Cerebellar cortex (tissue), 1 donor: ENCODE measurements at regions not wholly inside any gene's neighbourhood (a gene's known extent, or its start where the extent isn't known, plus 50 kb on each side); places are given as distances from the start of the nearest gene placed in this dataset.
"Not testable (repeated sequence)": the region's sequence is repeated elsewhere in the genome, so short reads cannot be mapped to it uniquely, and the experiment has no call there.

ENCODE experiments used
- DNase-seq: peaks from one replicate; pipeline ENCODE4 v3.0.0-alpha.2; 2015; ENCODE audit warnings: low spot score

DNA sequence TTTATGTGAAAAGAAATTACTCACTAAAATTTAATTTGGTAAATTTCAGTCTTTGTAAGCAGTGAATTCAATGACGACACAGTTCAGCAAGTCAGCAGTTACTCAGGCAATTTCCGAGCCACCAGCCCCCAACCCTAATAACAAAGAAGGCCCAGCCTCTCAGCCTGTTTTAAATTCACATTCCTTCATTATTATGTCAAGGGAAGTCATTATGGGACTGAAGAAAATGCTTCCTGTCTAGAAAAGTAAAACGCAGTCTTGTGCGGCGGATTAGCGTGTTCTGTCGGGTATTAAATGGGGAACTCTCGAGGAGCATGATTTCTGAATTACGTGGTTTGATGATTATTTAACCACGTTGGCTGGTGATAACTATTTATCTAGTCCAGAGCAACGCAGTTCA lies 177.6 kb downstream of the AIPL1 start:
- no peak for DNase-seq

DNA sequence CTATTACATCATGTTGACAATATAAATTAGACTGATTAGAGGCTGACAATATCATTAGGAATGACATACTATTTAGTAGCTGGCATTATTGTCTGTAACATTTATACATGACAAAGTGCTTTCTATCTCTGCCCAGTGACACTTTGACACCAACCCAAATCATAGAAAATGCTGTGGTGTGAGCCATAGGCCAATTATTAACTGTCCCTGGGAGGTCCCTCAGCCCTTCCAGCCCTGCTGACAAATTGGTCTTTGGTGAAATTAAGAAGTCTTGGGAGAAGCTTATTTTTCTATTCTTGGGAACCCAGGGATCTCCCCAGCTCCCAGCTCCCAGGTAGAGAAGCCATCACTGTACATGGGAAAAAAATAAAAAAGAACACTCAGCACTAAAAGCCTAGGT lies 179.6 kb downstream of the AIPL1 start:
- no peak for DNase-seq

DNA sequence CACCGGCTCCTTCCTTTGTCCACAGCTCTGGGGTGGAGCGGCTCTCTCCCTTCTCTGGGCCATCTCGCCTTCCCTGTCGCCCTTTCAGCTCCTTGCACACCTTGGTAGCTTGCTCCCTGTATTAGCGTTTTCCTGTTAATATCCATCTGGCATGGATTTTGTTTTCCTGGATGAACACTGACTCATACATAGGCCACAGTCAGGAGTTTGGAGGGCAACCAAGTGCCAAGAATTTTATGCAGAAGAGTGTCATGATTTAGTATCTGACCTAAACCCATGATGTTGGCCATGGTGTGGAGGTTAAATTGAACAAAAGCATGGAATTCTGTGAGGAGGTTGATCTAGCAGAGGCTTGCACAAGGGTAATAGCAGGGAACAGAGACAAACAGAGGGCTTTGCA lies 180.9 kb downstream of the AIPL1 start:
- DNase-seq: peak; percentile 67

DNA sequence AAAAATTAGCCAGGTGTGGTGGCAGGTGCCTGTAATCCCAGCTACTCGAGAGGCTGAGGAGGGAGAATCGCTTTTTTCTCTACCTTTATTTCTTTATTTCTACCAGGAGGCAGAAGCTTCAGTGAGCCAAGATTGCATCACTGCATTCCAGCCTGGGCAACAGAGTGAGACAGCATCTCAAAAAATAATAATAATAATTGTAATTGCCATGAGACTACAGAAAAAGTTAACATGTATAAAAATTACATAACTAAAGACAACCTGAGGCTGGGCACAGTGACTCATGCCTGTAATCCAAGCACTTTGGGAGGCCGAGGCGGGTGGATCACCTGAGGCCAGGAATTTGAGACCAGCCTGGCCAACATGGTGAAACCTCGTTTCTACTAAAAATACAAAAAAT lies 181.5 kb downstream of the WSCD1 start:
- not testable (repeated sequence) for DNase-seq

DNA sequence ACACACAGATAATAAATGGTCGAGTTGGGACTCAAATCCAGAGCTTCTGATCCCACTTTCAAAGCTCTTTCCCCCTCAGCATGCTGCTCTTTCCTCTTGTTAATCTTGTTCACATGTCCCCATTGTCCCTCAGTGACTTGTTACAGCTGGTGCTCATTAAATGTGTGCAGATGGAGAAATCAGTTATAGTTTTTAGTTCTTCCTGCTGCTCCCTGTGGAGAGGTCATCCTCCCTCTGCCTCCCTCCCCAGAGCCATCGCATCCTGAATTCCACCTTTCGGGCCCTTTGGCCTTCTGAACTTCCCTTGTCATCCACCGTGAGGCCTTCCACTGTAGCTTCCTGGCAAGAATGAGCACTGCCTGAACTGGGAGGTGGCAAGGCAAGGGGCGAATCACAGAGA lies 179.6 kb downstream of the WSCD1 start:
- no peak for DNase-seq

DNA sequence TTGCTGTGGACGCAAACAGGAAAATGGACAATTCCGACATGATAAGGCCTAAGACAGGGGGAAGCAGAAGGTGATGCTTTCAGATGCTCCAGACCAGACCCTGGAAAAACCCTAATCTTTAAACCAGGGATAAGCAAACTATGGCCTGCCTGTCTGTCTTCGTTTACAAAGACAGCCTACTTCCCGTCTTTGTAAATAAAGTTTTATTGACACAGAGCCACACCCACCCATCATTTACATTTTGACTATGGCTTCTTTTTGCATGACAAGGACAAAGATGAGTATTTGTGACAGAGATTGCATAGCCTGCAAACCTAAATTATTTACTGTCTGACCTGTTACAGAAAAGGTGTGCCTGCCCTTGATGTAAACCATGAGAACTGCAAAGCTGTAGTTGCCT lies 177.9 kb downstream of the WSCD1 start:
- DNase-seq: no peak

DNA sequence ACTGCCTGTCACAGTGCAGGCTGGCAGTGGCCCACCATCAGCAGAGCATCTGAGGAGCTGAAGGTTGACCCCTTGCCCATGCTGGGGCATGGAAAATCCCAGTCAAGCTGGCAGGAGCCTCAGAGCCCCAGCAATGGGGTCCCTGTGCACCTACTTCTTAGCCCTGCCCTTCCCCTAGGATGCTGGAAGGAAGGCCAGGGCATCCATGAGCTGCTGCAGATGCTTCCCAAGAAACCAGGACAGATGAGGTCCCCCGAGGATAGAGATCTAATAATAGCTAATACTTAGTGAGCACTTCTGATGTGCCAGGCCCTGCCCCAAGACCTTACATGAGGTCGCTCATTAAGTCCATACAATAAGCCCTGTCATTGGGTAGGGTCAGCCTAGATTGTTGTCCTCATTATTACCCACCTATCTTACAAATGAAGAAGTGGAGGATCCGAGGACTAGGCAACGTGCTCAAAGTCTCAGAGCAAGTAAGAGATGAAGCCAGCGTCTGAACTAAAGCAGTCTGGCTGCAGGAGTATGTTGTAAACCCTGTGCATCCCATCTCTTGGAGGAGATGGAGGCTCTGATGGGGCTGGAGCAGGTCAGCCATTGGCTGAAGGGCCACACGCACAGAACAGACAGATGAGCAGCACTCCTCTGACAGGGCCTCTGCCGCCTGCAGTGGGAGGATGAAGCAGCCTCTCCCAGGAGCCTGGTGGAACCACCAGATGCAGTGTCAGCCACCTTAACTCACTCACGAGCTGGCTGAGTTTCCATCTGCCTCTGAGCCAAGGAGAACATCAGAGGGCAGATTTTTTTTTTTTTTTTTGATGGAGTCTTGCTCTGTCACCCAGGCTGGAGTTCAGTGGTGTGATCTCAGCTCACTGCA lies 175.4 kb downstream of the WSCD1 start:
- DNase-seq: no peak

DNA sequence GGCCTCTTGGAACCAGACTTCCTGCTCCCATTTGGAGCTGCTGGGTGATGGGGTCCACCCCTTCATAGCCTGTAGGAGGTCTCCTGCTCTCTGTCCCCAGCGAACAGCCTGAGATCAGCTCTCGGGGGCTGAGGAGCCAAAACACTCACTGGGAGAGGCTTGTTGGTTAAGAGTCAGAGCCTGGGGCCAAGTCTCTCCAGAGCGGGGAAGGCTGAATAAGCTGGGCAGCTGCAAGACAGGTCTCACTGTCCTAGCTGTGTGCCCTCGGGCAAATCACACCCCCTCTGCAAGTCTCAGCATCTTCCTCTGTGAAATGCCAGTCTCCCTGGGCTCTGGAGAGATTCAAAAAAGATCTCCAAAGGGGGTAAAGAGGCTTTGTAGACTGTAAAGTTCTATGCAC lies 174.6 kb downstream of the WSCD1 start:
- no peak for DNase-seq

DNA sequence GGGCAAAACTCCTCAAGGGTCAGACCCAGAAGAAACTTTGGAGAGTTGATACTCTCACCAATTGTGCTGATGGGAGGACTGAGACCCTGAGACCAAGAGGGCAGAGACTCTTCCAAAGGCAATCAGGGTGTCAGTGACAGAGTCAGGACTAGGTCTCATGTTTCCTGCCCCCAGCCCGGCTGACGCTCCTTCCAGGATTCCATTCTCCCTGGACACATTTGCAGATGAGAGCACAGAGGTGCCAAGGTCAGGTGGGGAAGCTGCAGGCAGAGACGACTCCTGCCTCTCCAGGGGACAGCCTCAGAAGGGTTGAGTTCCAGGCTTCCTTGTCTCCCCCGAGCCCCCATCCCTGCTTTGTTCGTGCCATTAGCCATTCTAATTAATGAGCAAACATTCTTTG lies 174.1 kb downstream of the WSCD1 start:
- DNase-seq: no peak

DNA sequence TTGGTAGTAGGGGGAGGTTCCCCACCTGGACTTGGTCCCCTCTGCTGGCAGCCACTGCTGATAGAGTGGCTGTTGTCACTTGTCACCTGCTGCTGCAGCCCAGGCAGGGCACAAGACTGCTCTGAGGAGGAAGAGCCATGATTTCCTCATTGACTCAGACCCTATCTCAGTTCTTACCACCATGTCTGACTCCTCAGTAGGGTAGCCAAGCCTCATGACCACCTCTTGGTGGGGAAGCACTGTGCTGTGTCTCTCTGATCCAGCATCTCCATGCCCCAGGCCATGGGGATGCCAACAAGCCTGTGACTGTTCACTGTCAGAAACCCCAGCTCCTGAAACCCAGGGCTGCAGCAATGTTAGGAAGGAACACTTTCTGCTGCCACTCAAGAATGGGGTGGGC lies 173.0 kb downstream of the WSCD1 start:
- DNase-seq: no peak

DNA sequence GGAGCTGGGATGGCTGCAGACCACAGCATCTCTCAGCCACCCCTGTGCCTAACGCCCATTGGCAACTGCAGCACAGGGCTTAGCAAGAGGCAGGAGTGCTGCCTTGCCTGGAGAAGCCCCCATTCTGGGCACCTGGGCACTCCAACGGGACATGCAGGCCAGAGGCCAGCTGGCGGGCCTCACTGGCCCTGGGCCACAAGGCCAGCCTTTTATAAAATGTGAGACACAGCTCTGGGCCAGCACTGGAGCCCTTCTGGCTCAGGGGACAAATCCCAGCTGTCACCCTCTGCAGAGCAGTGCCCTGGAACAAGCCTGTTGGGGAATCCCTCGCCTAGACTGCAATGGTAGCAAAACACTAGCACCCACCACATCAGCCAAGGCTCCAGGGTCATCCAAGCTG lies 171.8 kb downstream of the WSCD1 start:
- peak; percentile 15 for DNase-seq

DNA sequence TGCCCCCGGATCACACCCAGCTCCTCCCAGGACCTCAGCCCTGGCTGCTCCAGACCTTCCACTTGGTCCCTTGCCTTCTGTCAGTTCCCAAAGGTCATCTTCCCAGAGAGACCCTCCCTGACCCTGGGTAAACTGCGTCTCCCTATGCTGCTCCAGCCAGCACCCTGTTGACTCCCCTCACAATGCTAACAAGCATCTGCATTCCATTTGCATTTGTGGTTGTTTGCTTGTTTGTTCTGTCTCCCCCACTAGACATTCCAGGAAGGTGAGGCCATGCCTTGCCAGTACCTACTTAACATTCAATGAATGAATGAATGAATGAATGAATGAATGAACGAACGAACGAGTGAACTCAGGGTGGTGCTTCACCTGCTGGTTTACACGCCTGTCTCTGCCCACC lies 171.2 kb downstream of the WSCD1 start:
- DNase-seq: no peak

DNA sequence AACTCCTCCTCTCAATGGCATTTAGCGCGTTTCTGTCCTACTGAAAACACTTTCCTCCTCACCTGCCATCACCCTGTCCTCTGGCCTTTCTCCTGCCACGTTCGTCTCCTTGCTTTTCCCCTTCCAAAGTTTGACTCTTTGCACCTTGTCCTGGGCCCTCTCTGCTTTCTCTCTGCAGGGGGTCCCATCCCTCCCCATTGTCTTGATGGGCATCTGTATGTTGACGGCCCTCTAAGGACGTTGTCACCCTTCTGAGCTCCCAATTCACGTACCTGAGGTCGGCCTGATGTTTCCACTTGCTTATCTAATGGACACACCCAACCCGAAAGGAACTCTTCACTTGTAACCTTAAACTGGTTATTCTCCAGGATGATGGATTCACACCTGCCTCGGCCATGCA lies 170.4 kb downstream of the WSCD1 start:
- DNase-seq: no peak

DNA sequence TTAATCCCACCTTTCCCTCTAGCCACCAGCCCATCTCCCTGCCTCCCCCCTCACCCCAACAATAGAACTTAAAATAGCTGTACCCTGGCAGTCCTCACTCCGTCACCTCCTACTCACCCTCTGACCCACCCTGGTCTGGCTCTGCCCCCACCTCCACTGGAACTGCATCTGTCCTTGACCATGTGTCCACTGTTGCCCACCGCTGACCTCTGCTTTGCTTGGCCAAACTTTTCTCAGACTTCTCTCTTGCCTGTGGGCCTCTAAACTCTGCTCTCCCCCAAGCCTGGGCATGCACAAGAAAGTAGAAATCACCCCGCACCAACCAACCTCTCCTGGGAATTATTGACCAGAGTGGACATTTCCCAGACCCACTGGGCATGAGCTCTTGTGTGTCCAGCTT lies 169.8 kb downstream of the WSCD1 start:
- no peak for DNase-seq

DNA sequence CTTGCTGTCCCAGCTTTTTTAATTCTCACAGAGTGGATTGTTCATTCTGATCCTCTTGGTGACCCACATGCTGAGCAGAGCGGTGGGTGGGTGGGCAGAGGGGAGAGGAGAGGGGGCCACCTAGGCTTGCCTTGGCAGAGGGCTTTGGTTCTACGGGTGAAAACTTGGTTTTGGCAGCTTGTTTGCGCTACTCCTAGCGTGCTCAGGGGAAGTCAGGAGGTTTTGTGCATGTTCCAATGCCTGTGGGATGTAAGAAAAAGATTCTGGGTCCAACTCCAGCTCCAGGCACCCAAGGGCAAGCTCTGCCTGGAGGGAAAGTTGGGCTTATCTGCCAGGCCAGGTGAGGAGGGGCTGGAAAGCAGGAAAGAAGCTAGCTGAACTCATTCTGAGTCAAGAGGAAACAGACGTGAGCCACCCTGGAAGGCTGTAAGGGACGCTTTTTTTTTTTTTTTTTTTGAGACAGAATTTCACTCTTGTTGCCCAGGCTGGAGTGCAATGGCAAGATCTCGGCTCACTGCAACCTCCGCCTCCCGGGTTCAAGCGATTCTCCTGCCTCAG lies 169.1 kb downstream of the WSCD1 start:
- no peak for DNase-seq

DNA sequence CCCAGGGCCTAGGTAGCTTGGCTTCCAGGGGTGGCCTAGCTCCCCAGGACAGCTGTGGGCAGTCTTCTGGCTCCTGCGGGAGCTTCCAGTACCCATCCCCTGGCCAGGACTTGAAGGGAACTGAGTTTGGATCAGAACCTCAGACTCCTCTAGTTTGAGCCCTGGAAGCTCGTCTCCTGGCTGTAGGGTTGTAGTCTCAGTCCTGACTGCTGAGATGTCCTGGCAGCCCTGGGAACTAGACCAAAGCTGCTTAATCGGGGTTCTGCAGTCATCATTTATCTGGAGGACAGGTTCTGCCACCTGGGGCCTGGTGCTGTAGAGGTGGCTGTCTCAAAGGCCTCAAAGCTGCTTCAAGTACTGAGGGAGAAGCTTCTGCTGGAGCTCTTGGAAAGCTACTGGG lies 163.7 kb downstream of the WSCD1 start:
- no peak for DNase-seq

DNA sequence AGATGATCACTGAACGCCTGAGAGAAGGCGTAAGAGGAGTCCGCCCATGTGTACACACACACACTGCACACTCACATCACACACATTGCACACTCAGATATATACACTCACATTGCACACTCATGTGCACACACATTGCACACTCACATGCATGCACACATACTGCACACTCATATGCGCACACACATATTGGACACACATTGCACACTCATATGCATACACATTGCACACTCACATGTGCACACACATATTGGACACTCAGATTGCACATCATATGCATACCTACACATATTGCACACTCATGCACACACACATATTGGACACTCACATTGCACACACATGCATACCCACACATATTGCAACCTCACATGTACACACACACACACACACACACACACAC lies 163.2 kb downstream of the WSCD1 start:
- DNase-seq: no peak

DNA sequence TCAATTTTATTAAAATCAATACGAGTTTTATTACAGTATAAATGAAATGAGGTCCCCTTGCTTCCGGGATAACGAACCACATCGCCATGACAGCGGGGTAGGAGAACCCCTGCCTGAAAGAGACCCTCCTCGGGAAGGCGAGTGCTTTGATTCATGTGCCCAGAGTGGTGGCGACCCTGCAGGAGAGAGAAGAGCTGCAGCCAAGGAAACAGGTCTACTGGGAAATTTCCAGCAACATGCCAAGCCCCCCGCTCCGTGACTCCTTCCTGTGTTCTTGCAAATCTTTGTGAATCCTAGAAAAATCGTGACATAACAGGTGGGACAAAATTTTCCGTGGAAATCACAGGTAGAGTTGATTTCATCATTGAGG lies 162.5 kb downstream of the WSCD1 start:
- DNase-seq: no peak

DNA sequence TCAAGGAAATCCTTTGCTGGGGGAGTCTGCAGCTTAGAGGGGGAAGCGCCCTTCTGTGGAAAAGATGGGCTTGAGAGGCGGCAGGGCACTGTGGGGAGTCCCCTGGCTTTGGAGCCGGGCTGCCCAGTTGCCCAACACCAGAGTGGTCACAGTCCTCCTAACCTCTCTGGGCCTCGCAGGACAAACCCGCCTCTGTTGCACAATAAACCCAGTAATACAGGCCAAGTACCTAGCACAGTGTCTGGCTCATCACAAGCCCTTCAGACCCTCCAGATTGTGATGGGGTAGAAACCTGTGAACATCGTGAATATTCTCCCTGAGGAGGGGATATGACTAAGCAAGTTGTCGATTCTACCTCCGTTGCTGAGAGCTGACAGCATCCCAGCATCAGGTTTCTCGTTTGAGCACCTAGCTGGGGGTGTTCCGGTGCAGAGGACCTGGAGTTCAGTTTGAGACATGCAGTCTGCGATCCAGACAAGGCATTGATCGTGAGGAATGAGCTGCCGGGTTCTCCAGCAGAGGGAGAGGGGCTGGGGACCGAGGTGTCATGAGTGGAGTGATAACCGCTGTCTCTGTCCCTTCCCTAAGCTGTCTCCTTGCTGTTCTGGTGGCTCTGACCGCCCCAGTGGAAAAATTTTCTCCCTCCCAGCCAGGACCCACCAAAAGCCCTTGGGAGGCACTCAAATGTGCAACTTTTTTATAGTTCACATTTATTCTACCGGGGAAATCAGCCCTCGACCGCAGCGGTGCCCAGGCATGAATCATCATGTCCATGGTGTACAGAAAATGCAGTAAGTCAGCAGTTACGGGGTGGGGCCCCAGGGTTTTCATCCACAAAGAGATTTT lies 161.9 kb downstream of the WSCD1 start:
- DNase-seq: no peak

DNA sequence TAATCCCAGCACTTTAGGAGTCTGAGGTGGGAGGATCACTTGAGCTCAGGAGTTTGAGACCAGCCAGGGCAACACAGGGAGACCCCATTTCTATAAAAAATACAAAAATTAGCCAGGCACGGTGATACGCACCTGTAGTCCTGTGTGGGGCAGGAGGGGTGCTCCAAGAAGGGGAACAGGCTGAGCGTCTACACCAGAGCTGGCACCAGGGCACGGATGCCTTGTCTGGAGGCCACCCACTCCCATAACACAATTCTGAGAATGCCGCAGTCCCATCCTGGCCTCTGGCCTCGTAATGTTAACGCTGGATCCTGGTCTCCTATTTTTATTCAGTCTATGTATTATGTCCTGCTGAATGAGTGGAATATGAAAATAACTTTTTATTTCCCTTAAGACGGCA lies 161.3 kb downstream of the WSCD1 start:
- DNase-seq: no peak

DNA sequence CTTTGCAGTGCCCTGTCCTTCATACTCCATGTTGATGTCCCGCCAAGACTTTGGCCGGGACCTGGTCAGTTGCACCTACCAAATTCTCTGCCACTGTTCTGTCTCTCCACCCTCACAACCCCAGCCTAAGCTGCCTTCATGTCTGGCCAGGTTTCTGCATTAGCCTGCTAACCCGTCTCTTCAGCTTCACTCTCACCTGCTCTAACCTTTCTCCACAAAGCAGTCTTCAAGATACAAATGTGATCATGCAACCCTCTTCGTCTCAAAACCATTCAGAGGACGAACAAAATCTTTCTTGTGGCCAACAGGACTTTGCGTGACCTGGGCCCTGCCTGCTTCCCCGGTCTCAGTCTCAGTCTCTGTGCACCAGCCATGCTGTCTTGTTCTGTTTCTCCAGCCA lies 148.2 kb downstream of the WSCD1 start:
- DNase-seq: no peak

DNA sequence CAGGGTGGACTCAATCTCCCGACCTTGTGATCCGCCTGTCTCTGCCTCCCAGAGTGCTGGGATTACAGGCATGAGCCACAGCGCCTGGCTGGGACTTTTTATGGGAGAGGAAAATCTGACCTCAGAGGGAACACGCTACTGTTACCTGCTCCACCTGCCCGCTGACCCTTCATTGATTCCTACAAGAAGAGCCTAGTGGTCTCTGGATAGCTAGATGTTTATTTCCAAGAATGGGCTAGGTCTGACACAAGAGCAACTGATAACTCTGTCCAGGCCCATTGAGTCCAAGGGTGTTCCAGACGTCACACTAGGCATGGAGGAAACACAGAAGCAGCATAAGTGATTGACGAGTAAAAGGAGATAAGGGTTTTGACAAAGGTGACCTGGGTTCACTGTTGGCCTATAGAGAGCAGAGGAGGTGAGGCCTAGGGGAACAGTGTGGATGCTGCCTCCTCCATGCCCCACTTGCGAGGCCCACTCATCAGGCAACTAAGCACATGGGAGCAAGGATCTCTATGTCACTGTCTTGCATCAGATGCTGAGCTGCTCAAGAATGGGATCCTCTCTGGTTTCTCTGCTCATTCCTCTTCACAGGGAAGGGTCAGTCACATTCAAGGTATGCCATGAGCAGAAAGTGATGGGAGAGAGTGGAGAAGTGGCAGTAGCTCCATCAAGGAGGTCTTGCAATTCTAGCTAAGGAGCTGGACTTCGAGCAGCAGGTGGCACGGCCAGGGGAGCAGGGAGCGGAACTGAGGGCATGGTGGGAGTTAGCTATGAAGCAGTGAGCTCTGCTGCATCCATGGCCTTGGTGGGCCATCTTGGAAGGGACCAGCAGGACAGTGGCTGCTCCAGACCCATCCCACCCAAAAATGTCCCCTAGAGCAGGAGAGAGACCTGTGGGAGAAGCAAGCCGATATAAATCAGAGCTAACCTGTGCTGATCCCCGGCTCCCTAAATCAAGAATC lies 145.2 kb downstream of the WSCD1 start:
- no peak for DNase-seq
